CD4-positive, alpha-beta T cell (primary cell): ENCODE measurements at regions not wholly inside any gene's neighbourhood (a gene's known extent, or its start where the extent isn't known, plus 50 kb on each side); places are given as distances from the start of the nearest gene placed in this dataset.

ENCODE experiments used
- ATAC-seq: fragments of 200-7000 bp; cut with Tn5 transposase; one replicate; pipeline ENCODE4 v1.10.0; 2022; ENCODE audit warnings: mild to moderate bottlenecking; ENCODE audit not compliant: poor library complexity
- CTCF ChIA-PET: fragments of 350-600 bp; sonication (Branson Sonifier 250); formaldehyde crosslinking; loops from one replicate; lab custom pipeline; 2021; ENCODE audit warnings: antibody characterized with exemption, inconsistent platforms; lab: Charles Lee
- POLR2A ChIA-PET: fragments of 350-600 bp; sonication (Branson Sonifier 250); formaldehyde crosslinking; loops from one replicate; lab custom pipeline; 2021; ENCODE audit warnings: antibody characterized with exemption, inconsistent platforms; lab: Charles Lee
- DNase-seq, 14 experiments: peaks; one replicate each; pipeline ENCODE4 v3.0.0-alpha.2; 2013 to 2020; ENCODE audit warnings: mixed read lengths in 2 of 14
- H3K27ac ChIP-seq, 2 donors: one replicate each; pipeline versions ENCODE4 v1.5.1 to v1.7.0; 2013; ENCODE audit warnings: low read length in 2 of 2, low read depth in 1 of 2, mild to moderate bottlenecking in 1 of 2
- H3K27me3 ChIP-seq, 2 experiments: 1 replicate in 1 of 2; 2 replicates in 1 of 2; pipeline versions ENCODE4 v1.6.1 to v1.7.0; 2013; ENCODE audit warnings: low read length in 2 of 2, control low read depth in 1 of 2, mild to moderate bottlenecking in 1 of 2, moderate library complexity in 1 of 2; ENCODE audit not compliant: insufficient read depth in 2 of 2, control insufficient read depth in 1 of 2
- H3K36me3 ChIP-seq: one replicate; pipeline ENCODE4 v1.6.1; 2013; ENCODE audit warnings: low read length, control low read depth; ENCODE audit not compliant: insufficient read depth
- H3K4me1 ChIP-seq: one replicate; pipeline ENCODE4 v1.6.1; 2013; ENCODE audit warnings: low read length, control low read depth; ENCODE audit not compliant: insufficient read depth
- H3K4me3 ChIP-seq: one replicate; pipeline ENCODE4 v1.5.1; 2013; ENCODE audit warnings: mild to moderate bottlenecking, low read length, moderate library complexity
- H3K9me3 ChIP-seq, 2 experiments: 1 replicate in 1 of 2; 2 replicates in 1 of 2; pipeline versions ENCODE4 v1.6.1 to v1.7.0; 2013; ENCODE audit warnings: low read length in 2 of 2, mild to moderate bottlenecking in 2 of 2, control low read depth in 1 of 2, moderate library complexity in 1 of 2; ENCODE audit not compliant: control insufficient read depth in 1 of 2, insufficient read depth in 1 of 2
- H3K27ac Mint-ChIP-seq: one replicate; pipeline ENCODE4 v1.8.0; 2020; ENCODE audit warnings: mixed read lengths
- H3K27me3 Mint-ChIP-seq: one replicate; pipeline ENCODE4 v1.8.0; 2021; ENCODE audit warnings: mixed read lengths
- H3K36me3 Mint-ChIP-seq: one replicate; pipeline ENCODE4 v1.8.0; 2021; ENCODE audit warnings: low read depth, mixed read lengths
- H3K4me1 Mint-ChIP-seq: one replicate; pipeline ENCODE4 v1.8.0; 2021; ENCODE audit warnings: low read depth, mixed read lengths
- H3K4me3 Mint-ChIP-seq: one replicate; pipeline ENCODE4 v1.8.0; 2020; ENCODE audit warnings: mild to moderate bottlenecking, mixed read lengths
- H3K9me3 Mint-ChIP-seq: one replicate; pipeline ENCODE4 v1.8.0; 2020; ENCODE audit warnings: mixed read lengths
- intact Hi-C, 2 experiments: fragments of 100-400 bp; cut with DNase I in 1 of 2; cut with micrococcal nuclease in 1 of 2; formaldehyde crosslinking; loops; one replicate each; pipeline versions ENCODE4 v1.15.1 to v1.9.0; 2023 to 2025; cut with DNase I, micrococcal nuclease
- TF ChIP-seq, protein P1 (sequence below): fragments of 200-600 bp; IDR thresholded peaks from one replicate; pipeline ENCODE4 v1.8.0; 2022; ENCODE audit warnings: antibody characterized with exemption, mild to moderate bottlenecking

- DNase-seq (peak in 6 of 14 experiments; percentile 1 to 64 (median 41)), ATAC-seq (peak; percentile 61)
- H3K4me3 Mint-ChIP-seq = no peak overlapping the region
- Histone ChIP-seq H3K27me3 (no peaks in the 10 kb centered on the region), H3K9me3 (no peaks in the 10 kb centered on the region), H3K4me3 (no peak overlapping the region), H3K4me1 (peaks cover 24% of the 10 kb centered on the region), H3K27ac (no peak overlapping the region), H3K36me3 (no peaks in the 10 kb centered on the region)
- H3K27me3 Mint-ChIP-seq = no peaks in the 10 kb centered on the region
- intact Hi-C loops = no loop called here
- H3K36me3 Mint-ChIP-seq = no peaks in the 10 kb centered on the region
- no peaks in the 10 kb centered on the region for H3K9me3 Mint-ChIP-seq
- TF ChIP-seq, protein P1, sequence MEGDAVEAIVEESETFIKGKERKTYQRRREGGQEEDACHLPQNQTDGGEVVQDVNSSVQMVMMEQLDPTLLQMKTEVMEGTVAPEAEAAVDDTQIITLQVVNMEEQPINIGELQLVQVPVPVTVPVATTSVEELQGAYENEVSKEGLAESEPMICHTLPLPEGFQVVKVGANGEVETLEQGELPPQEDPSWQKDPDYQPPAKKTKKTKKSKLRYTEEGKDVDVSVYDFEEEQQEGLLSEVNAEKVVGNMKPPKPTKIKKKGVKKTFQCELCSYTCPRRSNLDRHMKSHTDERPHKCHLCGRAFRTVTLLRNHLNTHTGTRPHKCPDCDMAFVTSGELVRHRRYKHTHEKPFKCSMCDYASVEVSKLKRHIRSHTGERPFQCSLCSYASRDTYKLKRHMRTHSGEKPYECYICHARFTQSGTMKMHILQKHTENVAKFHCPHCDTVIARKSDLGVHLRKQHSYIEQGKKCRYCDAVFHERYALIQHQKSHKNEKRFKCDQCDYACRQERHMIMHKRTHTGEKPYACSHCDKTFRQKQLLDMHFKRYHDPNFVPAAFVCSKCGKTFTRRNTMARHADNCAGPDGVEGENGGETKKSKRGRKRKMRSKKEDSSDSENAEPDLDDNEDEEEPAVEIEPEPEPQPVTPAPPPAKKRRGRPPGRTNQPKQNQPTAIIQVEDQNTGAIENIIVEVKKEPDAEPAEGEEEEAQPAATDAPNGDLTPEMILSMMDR = no peak
- H3K4me1 Mint-ChIP-seq = peaks cover 20% of the 10 kb centered on the region
- H3K27ac Mint-ChIP-seq = no peak overlapping the region
- ChIA-PET POLR2A (no interaction called here), CTCF (interaction anchor here (1.1 kb wide), 1 partner anchor 248 kb away, joined by 3 read pairs; no protein-coding TSS in a partner anchor)
Measured at GRCh38 chr13:50244713-50245574, 229.7 kb downstream of the KCNRG start.

DNA sequence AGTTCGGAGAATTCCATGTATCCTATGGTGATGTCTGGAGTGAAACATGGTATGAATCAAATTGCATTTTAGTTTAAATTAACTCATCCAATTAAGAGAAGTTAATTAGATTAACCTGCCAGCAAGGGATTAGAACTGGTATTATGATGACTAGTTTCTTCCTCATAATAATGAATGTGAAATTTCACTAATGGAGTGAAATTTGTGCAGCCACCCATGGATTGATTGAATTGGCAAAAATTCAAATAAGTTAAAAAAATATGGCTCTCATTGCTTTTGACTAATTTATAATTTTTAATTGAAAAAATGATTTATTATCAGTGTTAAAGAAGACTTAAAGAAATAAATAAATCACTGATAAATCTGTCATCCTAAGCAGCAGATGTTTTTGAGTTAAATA, 232.0 kb downstream of the KCNRG start:
- no peak for ATAC-seq
- H3K36me3 Mint-ChIP-seq = no peaks in the 10 kb centered on the region
- POLR2A ChIA-PET = no interaction called here
- H3K4me3 Mint-ChIP-seq = no peak overlapping the region
- H3K27me3 Mint-ChIP-seq = no peaks in the 10 kb centered on the region
- CTCF ChIA-PET = no interaction called here
- Histone ChIP-seq H3K9me3 (no peaks in the 10 kb centered on the region), H3K27ac (no peak overlapping the region), H3K4me3 (no peak overlapping the region), H3K27me3 (no peaks in the 10 kb centered on the region), H3K4me1 (peaks cover 24% of the 10 kb centered on the region), H3K36me3 (no peaks in the 10 kb centered on the region)
- no peak overlapping the region for H3K27ac Mint-ChIP-seq
- no peaks in the 10 kb centered on the region for H3K9me3 Mint-ChIP-seq
- no peak for DNase-seq
- TF ChIP-seq, protein P1 = no peak
- intact Hi-C loops = no loop called here
- H3K4me1 Mint-ChIP-seq = peaks cover 20% of the 10 kb centered on the region

DNA sequence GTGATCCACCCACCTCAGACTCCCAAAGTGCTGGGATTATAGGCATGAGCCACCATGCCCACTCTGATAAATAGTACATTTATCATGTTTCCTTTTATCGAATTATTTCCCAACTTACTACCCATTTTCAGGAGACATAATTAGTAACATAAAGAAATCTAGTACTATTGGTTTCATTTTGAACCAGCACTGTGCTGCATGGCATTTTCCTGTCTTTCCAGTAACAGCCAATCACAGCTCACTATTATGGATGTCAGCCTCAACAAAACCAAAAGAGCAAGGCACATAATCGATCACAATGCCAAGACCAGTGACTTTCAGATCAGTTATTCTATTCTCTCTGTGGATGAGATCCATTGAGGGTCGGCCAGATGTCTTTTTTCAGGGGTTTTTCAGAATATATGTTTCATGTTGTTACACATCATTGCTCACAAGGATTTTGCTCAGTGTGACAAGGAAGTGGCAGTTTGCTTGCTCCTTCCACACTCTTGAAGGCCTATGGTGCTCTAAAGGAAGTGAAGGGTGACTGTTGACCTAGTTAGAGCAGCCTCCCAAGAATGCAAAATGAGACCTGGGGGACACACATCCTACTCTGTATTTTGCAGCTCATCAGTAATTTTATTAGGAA, 233.4 kb downstream of the KCNRG start:
- H3K36me3 ChIP-seq = no peaks in the 10 kb centered on the region
- Mint-ChIP-seq H3K4me1 (peaks cover 20% of the 10 kb centered on the region), H3K27ac (peak overlapping the region; percentile 64), H3K27me3 (no peaks in the 10 kb centered on the region), H3K4me3 (no peak overlapping the region), H3K36me3 (no peaks in the 10 kb centered on the region), H3K9me3 (no peaks in the 10 kb centered on the region)
- ATAC-seq (peak; percentile 41), DNase-seq (peak in 4 of 14 experiments; percentile 17 to 69 (median 32))
- H3K4me1 ChIP-seq = peaks cover 24% of the 10 kb centered on the region
- POLR2A ChIA-PET = no interaction called here
- peak overlapping the region in 1 of 2 donors; percentile 31 for H3K27ac ChIP-seq
- H3K9me3 ChIP-seq = no peaks in the 10 kb centered on the region
- intact Hi-C loops = no loop called here
- H3K4me3 ChIP-seq = no peak overlapping the region
- no peaks in the 10 kb centered on the region for H3K27me3 ChIP-seq
- CTCF ChIA-PET = no interaction called here
- TF ChIP-seq, protein P1 = no peak
